ENCODE measurements at regions not wholly inside any gene's neighbourhood (a gene's known extent, or its start where the extent isn't known, plus 50 kb on each side); places are given as distances from the start of the nearest gene placed in this dataset.

DNA sequence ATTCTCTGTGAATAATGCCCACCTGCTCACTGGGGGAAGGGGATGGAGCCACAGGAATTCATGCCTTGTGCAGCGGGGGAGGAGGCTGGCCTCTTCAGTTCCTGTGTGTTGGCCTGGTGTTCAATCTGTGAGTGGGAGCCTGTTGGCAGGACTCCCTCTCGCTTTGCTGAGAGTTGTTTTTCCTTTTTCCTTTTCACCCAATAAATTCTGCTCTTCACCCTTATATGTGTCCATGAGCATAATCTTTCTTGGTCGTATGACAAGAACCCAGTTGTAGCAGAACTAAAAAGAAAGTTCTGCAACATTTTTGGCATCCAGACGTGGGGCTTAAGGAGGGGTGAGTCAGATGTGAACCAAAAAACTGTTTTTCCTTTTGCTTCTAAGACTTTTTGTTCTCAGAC, 235.2 kb upstream of the HDX start:
- TF ChIP-seq, protein P1, sequence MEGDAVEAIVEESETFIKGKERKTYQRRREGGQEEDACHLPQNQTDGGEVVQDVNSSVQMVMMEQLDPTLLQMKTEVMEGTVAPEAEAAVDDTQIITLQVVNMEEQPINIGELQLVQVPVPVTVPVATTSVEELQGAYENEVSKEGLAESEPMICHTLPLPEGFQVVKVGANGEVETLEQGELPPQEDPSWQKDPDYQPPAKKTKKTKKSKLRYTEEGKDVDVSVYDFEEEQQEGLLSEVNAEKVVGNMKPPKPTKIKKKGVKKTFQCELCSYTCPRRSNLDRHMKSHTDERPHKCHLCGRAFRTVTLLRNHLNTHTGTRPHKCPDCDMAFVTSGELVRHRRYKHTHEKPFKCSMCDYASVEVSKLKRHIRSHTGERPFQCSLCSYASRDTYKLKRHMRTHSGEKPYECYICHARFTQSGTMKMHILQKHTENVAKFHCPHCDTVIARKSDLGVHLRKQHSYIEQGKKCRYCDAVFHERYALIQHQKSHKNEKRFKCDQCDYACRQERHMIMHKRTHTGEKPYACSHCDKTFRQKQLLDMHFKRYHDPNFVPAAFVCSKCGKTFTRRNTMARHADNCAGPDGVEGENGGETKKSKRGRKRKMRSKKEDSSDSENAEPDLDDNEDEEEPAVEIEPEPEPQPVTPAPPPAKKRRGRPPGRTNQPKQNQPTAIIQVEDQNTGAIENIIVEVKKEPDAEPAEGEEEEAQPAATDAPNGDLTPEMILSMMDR (IDR thresholded peaks at IDR 0.05; ENCODE audit: extremely low read depth in 1 of 2, insufficient read depth in 1 of 2, low read depth in 1 of 2, low read length in 2 of 2): no peak
- TF ChIP-seq EZH2 (IDR thresholded peaks at IDR 0.05; ENCODE audit: borderline replicate concordance, low read depth, low read length, severe bottlenecking) (no peak), POLR2AphosphoS5 (IDR thresholded peaks at IDR 0.05; ENCODE audit: insufficient read depth, low read depth, low read length) (no peak), MAX (IDR thresholded peaks at IDR 0.05; ENCODE audit: insufficient read depth, insufficient read length) (no peak)

Data from endothelial cell of umbilical vein (primary cell).